A673 (cell line): ENCODE measurements at regions not wholly inside any gene's neighbourhood (a gene's known extent, or its start where the extent isn't known, plus 50 kb on each side); places are given as distances from the start of the nearest gene placed in this dataset.

ENCODE experiments used
- EZH2 ChIP-seq: fragments of 200-600 bp; sonication (generic); IDR thresholded peaks from 2 replicates; pipeline ENCODE4 v1.6.1; 2017; ENCODE audit warnings: borderline replicate concordance, low read depth, mild to moderate bottlenecking, mixed read lengths, antibody characterized with exemption, low read length; ENCODE audit not compliant: poor library complexity, severe bottlenecking
- TF ChIP-seq, protein P1 (sequence below): fragments of 300-800, 200-600 bp; sonication (generic); conservative IDR thresholded peaks from 2 replicates; pipeline ENCODE4 v1.5.1; 2017; ENCODE audit warnings: low read depth, mild to moderate bottlenecking, antibody characterized with exemption, low read length, moderate library complexity, mixed read lengths

DNA sequence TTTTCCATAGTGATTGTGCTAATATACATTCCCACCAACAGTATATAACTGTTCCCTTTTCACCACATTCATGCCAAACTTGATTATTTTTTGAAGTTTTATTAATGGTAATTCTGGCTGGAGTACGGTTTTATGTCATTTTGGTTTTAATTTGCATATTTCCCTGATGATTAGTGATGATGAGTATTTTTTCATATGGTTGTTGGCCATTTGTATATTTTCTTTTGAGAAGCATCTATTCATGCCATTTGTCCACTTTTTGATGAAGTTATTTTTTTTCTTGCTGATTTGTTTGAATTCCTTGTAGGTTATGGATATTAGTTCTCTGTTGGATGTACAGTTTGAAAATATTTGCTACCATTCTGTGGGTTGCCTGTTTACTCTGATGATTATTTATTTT lies 484.4 kb upstream of the SPRY2 start:
- TF ChIP-seq, protein P1, sequence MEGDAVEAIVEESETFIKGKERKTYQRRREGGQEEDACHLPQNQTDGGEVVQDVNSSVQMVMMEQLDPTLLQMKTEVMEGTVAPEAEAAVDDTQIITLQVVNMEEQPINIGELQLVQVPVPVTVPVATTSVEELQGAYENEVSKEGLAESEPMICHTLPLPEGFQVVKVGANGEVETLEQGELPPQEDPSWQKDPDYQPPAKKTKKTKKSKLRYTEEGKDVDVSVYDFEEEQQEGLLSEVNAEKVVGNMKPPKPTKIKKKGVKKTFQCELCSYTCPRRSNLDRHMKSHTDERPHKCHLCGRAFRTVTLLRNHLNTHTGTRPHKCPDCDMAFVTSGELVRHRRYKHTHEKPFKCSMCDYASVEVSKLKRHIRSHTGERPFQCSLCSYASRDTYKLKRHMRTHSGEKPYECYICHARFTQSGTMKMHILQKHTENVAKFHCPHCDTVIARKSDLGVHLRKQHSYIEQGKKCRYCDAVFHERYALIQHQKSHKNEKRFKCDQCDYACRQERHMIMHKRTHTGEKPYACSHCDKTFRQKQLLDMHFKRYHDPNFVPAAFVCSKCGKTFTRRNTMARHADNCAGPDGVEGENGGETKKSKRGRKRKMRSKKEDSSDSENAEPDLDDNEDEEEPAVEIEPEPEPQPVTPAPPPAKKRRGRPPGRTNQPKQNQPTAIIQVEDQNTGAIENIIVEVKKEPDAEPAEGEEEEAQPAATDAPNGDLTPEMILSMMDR, result no peak
- no peak for TF ChIP-seq EZH2
